ENCODE measurements at regions not wholly inside any gene's neighbourhood (a gene's known extent, or its start where the extent isn't known, plus 50 kb on each side); places are given as distances from the start of the nearest gene placed in this dataset.
"Not testable (repeated sequence)": the region's sequence is repeated elsewhere in the genome, so short reads cannot be mapped to it uniquely, and the experiment has no call there.

DNA sequence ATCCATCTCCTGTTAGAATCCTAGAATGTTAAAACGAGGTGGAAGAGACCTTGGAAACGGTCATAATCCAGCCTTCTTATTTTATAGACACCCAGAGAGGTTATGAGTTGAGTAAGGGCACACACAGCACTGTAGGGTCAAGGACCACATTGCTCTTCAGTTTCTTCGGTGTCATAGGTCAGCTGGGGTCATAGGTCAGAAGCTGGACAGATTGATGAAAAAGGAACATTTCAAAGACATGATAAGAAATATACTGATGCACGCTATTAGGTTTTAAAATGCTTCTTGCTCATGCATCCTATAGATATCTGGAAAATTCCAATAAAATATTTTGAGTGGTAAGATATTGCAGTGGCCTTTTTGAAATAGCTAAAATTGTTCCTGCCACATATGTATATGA is 60.0 kb upstream of the BMS1 start:
- H3K27ac ChIP-seq: no peak overlapping the region
- no peak overlapping the region for H3K4me3 ChIP-seq
- ATAC-seq (no peak), DNase-seq (no peak)
- H3K4me1 ChIP-seq: peaks cover 5% of the 10 kb centered on the region
- H3K36me3 ChIP-seq (replicated peaks in 1 of 2; ENCODE audit: insufficient read depth in 1 of 2, low read depth in 2 of 2): no peaks in the 10 kb centered on the region
- H3K9me3 ChIP-seq: peaks cover 0 to 2% (median 0%) of the 10 kb centered on the region in 3 donors
- intact Hi-C loops (cut with DNase I): no loop called here
- TF ChIP-seq, protein P1, sequence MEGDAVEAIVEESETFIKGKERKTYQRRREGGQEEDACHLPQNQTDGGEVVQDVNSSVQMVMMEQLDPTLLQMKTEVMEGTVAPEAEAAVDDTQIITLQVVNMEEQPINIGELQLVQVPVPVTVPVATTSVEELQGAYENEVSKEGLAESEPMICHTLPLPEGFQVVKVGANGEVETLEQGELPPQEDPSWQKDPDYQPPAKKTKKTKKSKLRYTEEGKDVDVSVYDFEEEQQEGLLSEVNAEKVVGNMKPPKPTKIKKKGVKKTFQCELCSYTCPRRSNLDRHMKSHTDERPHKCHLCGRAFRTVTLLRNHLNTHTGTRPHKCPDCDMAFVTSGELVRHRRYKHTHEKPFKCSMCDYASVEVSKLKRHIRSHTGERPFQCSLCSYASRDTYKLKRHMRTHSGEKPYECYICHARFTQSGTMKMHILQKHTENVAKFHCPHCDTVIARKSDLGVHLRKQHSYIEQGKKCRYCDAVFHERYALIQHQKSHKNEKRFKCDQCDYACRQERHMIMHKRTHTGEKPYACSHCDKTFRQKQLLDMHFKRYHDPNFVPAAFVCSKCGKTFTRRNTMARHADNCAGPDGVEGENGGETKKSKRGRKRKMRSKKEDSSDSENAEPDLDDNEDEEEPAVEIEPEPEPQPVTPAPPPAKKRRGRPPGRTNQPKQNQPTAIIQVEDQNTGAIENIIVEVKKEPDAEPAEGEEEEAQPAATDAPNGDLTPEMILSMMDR (IDR thresholded peaks at IDR 0.05): no peak
- TF ChIP-seq POLR2A (IDR thresholded peaks at IDR 0.05): no peak
- no peaks in the 10 kb centered on the region for H3K27me3 ChIP-seq
- 83 to 85% methylated on average over 4 of the region's 4 CpGs for WGBS, 2 donors

DNA sequence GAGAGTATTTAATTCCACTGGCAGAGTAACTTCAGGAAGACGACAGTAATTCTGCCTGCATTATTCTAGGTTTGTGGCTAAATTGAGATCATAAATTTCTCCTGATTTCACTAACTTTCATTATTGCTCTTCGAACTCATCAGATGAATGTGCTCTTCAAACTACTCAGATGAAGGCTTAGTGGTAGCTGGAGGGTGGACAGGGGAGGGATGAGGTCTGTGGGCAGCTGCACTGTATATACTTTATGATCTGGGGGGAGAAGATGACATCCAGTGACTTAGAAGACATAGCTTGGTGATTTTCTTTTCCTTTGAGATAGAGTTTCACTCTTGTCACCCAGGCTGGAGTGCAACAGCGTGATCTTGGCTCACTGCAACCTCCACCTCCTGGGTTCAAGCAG is 59.0 kb upstream of the BMS1 start:
- H3K36me3 ChIP-seq (replicated peaks in 1 of 2; ENCODE audit: insufficient read depth in 1 of 2, low read depth in 2 of 2); intact Hi-C loops (cut with DNase I); ATAC-seq; DNase-seq; H3K9me3 ChIP-seq; H3K27ac ChIP-seq; H3K4me3 ChIP-seq; H3K27me3 ChIP-seq; H3K4me1 ChIP-seq: not testable (repeated sequence)
- 75 to 78% methylated on average over 3 of the region's 3 CpGs for whole genome bisulfite sequencing, 2 donors

DNA sequence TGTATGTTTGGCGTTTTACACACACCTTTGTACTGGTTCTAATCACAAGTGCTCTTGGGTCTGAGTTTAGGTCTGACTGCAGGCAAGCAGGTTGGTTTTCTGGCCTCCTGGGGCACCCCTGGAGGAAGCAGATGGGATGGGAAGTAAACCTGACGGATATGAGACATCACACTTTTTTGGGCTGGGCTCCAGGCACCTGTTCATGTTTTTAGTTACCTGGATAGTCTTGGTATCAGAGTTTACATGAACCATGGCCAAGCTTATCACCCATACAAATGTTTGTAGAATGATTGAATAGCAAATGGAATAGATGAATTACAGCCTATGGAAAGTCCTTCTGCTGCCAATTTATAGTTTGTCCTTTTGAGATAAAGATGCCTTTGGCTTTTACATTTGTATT is 57.9 kb upstream of the BMS1 start:
- ATAC-seq: peak; percentile 42
- H3K9me3 ChIP-seq; H3K36me3 ChIP-seq (replicated peaks in 1 of 2; ENCODE audit: insufficient read depth in 1 of 2, low read depth in 2 of 2); intact Hi-C loops (cut with DNase I); H3K27ac ChIP-seq; H3K4me1 ChIP-seq; H3K4me3 ChIP-seq; H3K27me3 ChIP-seq: not testable (repeated sequence)
- WGBS, 2 donors: 3 to 10% methylated on average over 2 of the region's 2 CpGs
- peak; percentile 14 to 67 (median 40) for DNase-seq

DNA sequence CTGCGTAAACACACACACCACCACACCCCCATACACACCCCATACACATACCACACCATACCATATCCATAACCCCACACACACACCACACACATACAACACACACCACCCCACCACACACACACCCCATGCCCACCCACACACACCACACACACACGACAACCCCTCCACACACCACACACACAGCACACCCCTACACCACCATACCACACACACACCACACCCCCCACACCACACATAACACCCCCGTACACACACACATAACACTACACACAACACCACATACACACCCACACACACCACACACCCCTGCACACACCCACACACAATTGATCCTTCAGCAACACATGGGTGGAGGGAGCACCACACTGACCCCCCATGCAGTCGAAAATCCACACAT is 50.3 kb upstream of the BMS1 start:
- H3K4me3 ChIP-seq: no peak overlapping the region
- H3K9me3 ChIP-seq: no peaks in the 10 kb centered on the region
- H3K27me3 ChIP-seq: no peaks in the 10 kb centered on the region
- no peak for TF ChIP-seq POLR2A (IDR thresholded peaks at IDR 0.05)
- TF ChIP-seq, protein P1 (IDR thresholded peaks at IDR 0.05): no peak
- no peaks in the 10 kb centered on the region for H3K36me3 ChIP-seq (replicated peaks in 1 of 2; ENCODE audit: insufficient read depth in 1 of 2, low read depth in 2 of 2)
- DNase-seq: no peak
- H3K27ac ChIP-seq: no peak overlapping the region
- H3K4me1 ChIP-seq: no peaks in the 10 kb centered on the region
- WGBS, 2 donors: 90 to 95% methylated on average over 4 of the region's 4 CpGs
- intact Hi-C loops (cut with DNase I): no loop called here
- ATAC-seq: no peak

Measured in body of pancreas (tissue), 4 donors.